ENCODE measurements at regions not wholly inside any gene's neighbourhood (a gene's known extent, or its start where the extent isn't known, plus 50 kb on each side); places are given as distances from the start of the nearest gene placed in this dataset.
"Not testable (repeated sequence)": the region's sequence is repeated elsewhere in the genome, so short reads cannot be mapped to it uniquely, and the experiment has no call there.

- no peak for DNase-seq (ENCODE audit: low read depth)
- no peak overlapping the region for H3K4me3 ChIP-seq (ENCODE audit: low read length)
- no peak for TF ChIP-seq CTCF (conservative IDR thresholded peaks at IDR 0.05; ENCODE audit: low read depth, low read length)
Observed at GRCh38 chr2:8552293-8552801, 129.5 kb upstream of the ID2 start.

GRCh38 chr2:8553643-8554042 lies 128.2 kb upstream of the ID2 start:
- H3K4me3 ChIP-seq (ENCODE audit: low read length) = no peak overlapping the region
- no peak for DNase-seq (ENCODE audit: low read depth)
- TF ChIP-seq CTCF (conservative IDR thresholded peaks at IDR 0.05; ENCODE audit: low read depth, low read length) = no peak

DNA sequence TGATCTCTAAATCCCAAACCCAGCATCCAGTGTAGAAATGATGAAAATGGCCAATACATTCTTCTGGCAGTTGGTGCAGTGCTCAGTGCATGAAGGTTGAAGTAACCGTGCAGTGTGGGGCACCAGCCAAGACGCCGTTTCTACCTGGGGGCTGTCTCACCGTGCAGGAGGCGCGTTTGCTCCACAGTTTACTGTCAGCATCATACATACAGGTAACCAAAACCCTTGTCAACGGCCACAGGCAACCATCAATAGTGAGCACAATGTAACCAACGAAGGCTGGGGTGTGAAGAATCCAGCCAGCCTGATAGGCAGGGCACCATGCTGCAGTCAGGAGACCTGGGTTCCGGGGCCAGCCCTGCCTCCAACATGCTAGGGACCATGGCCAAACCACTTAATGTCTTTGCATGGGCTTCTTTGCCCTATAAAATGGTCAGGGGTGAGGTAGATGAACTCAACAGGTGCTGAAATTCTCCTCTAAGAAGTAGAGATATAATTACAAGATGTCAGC lies 127.5 kb upstream of the ID2 start:
- no peak for TF ChIP-seq CTCF (conservative IDR thresholded peaks at IDR 0.05; ENCODE audit: low read depth, low read length)

GRCh38 chr2:8555543-8555942 lies 126.3 kb upstream of the ID2 start:
- TF ChIP-seq CTCF (conservative IDR thresholded peaks at IDR 0.05; ENCODE audit: low read depth, low read length) = no peak
- DNase-seq (ENCODE audit: low read depth) = no peak

More for the DNA sequence above, 127.5 kb upstream of the ID2 start:
- H3K4me3 ChIP-seq (ENCODE audit: low read length) = no peak overlapping the region
- DNase-seq (ENCODE audit: low read depth) = no peak

DNA sequence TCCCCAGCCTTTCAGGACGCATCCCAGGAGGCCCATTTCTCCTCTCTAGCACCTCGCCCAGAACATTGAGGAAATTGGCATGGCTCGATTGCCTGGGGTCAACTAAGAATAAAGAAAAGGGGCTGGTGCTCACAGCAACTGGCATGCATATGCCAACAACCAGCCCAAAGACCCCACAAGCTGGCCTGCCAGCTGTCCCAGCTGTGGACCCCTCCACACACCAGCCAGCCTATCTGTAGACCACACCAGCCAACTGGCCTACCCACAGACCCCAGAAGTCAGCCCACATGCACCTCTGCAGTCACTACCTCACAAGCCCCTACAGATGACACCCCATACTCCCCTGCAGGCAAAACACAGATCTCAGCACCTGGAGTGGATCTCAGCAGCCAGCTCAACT lies 123.8 kb upstream of the ID2 start:
- DNase-seq (ENCODE audit: low read depth) = no peak
- no peak for TF ChIP-seq CTCF (conservative IDR thresholded peaks at IDR 0.05; ENCODE audit: low read depth, low read length)
- H3K4me3 ChIP-seq (ENCODE audit: low read length) = no peak overlapping the region

More at GRCh38 chr2:8555543-8555942, 126.3 kb upstream of the ID2 start:
- no peak overlapping the region for H3K4me3 ChIP-seq (ENCODE audit: low read length)

- no peak overlapping the region for H3K4me3 ChIP-seq (ENCODE audit: low read length)
- DNase-seq (ENCODE audit: low read depth) = no peak
- TF ChIP-seq CTCF (conservative IDR thresholded peaks at IDR 0.05; ENCODE audit: low read depth, low read length) = no peak
Observed at GRCh38 chr2:8558956-8559355, 122.9 kb upstream of the ID2 start.

GRCh38 chr2:8559805-8560204 lies 122.1 kb upstream of the ID2 start:
- no peak for TF ChIP-seq CTCF (conservative IDR thresholded peaks at IDR 0.05; ENCODE audit: low read depth, low read length)
- DNase-seq (ENCODE audit: low read depth) = no peak
- H3K4me3 ChIP-seq (ENCODE audit: low read length) = no peak overlapping the region

GRCh38 chr2:8561692-8562091 lies 120.2 kb upstream of the ID2 start:
- not testable (repeated sequence) for DNase-seq (ENCODE audit: low read depth)

More at GRCh38 chr2:8561692-8562091, 120.2 kb upstream of the ID2 start:
- H3K4me3 ChIP-seq (ENCODE audit: low read length) = not testable (repeated sequence)

All from retinal pigment epithelial cell (primary cell).